GM12878 (cell line): ENCODE measurements at regions not wholly inside any gene's neighbourhood (a gene's known extent, or its start where the extent isn't known, plus 50 kb on each side); places are given as distances from the start of the nearest gene placed in this dataset.

ENCODE experiments used
- ATAC-seq: fragments of 200-7000 bp; cut with Tn5 transposase; 3 replicates; pipeline ENCODE4 v1.9.1; 2020; ENCODE audit warnings: mild to moderate bottlenecking, moderate library complexity
- BruUV-seq: library from RNA; stranded (reverse); fragments of 400-500 nt; replicated peaks from 2 replicates; lab custom pipeline; 2021; lab: Mats Ljungman, UMichigan
- CTCF ChIA-PET: fragments of 300-600 bp; sonication (Branson Sonifier 250); formaldehyde crosslinking; extraction: SDS; loops from one replicate; lab custom pipeline; 2021; ENCODE audit warnings: inconsistent platforms; lab: Yijun Ruan, JAX
- POLR2A ChIA-PET: fragments of 350-600 bp; formaldehyde crosslinking; extraction: SDS; loops from one replicate; lab custom pipeline; 2021; ENCODE audit warnings: inconsistent platforms; lab: Charles Lee
- RAD21 ChIA-PET: fragments of 300-600 bp; sonication (Branson Sonifier 250); formaldehyde crosslinking; loops from one replicate; lab custom pipeline; 2023; ENCODE audit warnings: antibody characterized with exemption; ENCODE audit not compliant: unreplicated experiment; lab: Charles Lee
- SMC1A ChIA-PET: fragments of 300-600 bp; sonication (Branson Sonifier 250); formaldehyde crosslinking; loops from one replicate; lab custom pipeline; 2023; ENCODE audit not compliant: unreplicated experiment, uncharacterized antibody; lab: Charles Lee
- DNase-seq: peaks from one replicate; pipeline ENCODE4 v3.0.0-alpha.2; 2011; ENCODE audit warnings: low read depth, low spot score
- FAIRE-seq: peaks from 3 replicates; lab custom pipeline; 2011; peaks lifted over from hg19 to GRCh38; lab: Jason Lieb, UNC
- H2AFZ ChIP-seq: 2 replicates; pipeline ENCODE4 v1.6.0; 2011; ENCODE audit warnings: low read depth, low read length, control low read depth; ENCODE audit not compliant: control insufficient read depth
- H3K27ac ChIP-seq: 2 replicates; pipeline ENCODE4 v1.5.1; 2011; ENCODE audit warnings: control low read depth; ENCODE audit not compliant: control insufficient read depth, insufficient read depth
- H3K27me3 ChIP-seq, 2 experiments: replicated peaks in 1 of 2; 2 replicates each; pipeline versions ENCODE4 v1.6.0 to v1.6.1; 2011; ENCODE audit warnings: low read length in 1 of 2; ENCODE audit not compliant: control insufficient read depth in 2 of 2, insufficient read depth in 2 of 2
- H3K36me3 ChIP-seq, 2 experiments: 2 replicates each; pipeline ENCODE4 v1.5.1; 2011; ENCODE audit warnings: low read length in 1 of 2; ENCODE audit not compliant: control insufficient read depth in 2 of 2, insufficient read depth in 2 of 2
- H3K4me1 ChIP-seq: 2 replicates; pipeline ENCODE4 v1.6.1; 2011; ENCODE audit warnings: mild to moderate bottlenecking, low read length, moderate library complexity, mixed read lengths; ENCODE audit not compliant: control insufficient read depth, insufficient read depth
- H3K4me2 ChIP-seq: 2 replicates; pipeline ENCODE4 v1.6.0; 2011; ENCODE audit warnings: control low read depth; ENCODE audit not compliant: control insufficient read depth, insufficient read depth
- H3K4me3 ChIP-seq: fragments of 200-600 bp; sonication (generic); 2 replicates; pipeline ENCODE4 v1.5.1; 2016
- H3K79me2 ChIP-seq: 2 replicates; pipeline ENCODE4 v1.6.0; 2011; ENCODE audit warnings: low read length; ENCODE audit not compliant: control insufficient read depth, insufficient read depth
- H3K9ac ChIP-seq: 2 replicates; pipeline ENCODE4 v1.8.0; 2011; ENCODE audit warnings: low read length, control low read depth, mixed read lengths; ENCODE audit not compliant: control insufficient read depth, insufficient read depth
- H3K9me3 ChIP-seq: replicated peaks from 3 replicates; pipeline ENCODE4 v1.5.1; 2011; ENCODE audit warnings: mild to moderate bottlenecking, low read length; ENCODE audit not compliant: control insufficient read depth, insufficient read depth
- H4K20me1 ChIP-seq: 2 replicates; pipeline ENCODE4 v1.6.0; 2011; ENCODE audit not compliant: control insufficient read depth, insufficient read depth
- ASH2L ChIP-seq: fragments of 300-600, 200-600 bp; sonication (generic); IDR thresholded peaks from 2 replicates; pipeline ENCODE4 v1.6.1; 2017; ENCODE audit warnings: low read depth, mild to moderate bottlenecking, borderline replicate concordance
- EZH2 ChIP-seq: IDR thresholded peaks from 2 replicates; pipeline ENCODE4 v1.6.1; 2012; ENCODE audit warnings: low read depth, mild to moderate bottlenecking, control low read depth, inconsistent platforms, low read length, borderline replicate concordance; ENCODE audit not compliant: control insufficient read depth
- FOXK2 ChIP-seq: fragments of 450-650 bp; IDR thresholded peaks from 2 replicates; pipeline ENCODE4 v1.6.1; 2017; ENCODE audit warnings: mild to moderate bottlenecking, moderate library complexity
- IRF4 ChIP-seq: IDR thresholded peaks from 2 replicates; pipeline ENCODE4 v1.6.1; 2011; ENCODE audit warnings: low read depth, low read length
- IRF5 ChIP-seq: fragments of 450-650 bp; IDR thresholded peaks from 2 replicates; pipeline ENCODE4 v1.6.1; 2017; ENCODE audit warnings: borderline replicate concordance
- NR2C2 ChIP-seq: IDR thresholded peaks from 2 replicates; pipeline ENCODE4 v1.6.1; 2011; ENCODE audit warnings: borderline replicate concordance, low read depth; ENCODE audit not compliant: control insufficient read depth, insufficient read length
- POLR2AphosphoS5 ChIP-seq: IDR thresholded peaks from 2 replicates; pipeline ENCODE4 v1.6.1; 2011; ENCODE audit warnings: mild to moderate bottlenecking, low read length, inconsistent platforms
- SP1 ChIP-seq: IDR thresholded peaks from one replicate; pipeline ENCODE4 v1.6.1; 2011; ENCODE audit warnings: low read depth, low read length
- SPI1 ChIP-seq: IDR thresholded peaks from 2 replicates; pipeline ENCODE4 v1.6.1; 2011; ENCODE audit warnings: low read depth, mild to moderate bottlenecking, low read length, moderate library complexity, borderline replicate concordance; ENCODE audit not compliant: insufficient read depth
- TBL1XR1 ChIP-seq: IDR thresholded peaks from 2 replicates; pipeline ENCODE4 v1.6.1; 2012; ENCODE audit warnings: low read depth, low read length, improper control_type of control experiment
- ZNF217 ChIP-seq: fragments of 450-650 bp; IDR thresholded peaks from 2 replicates; pipeline ENCODE4 v1.6.1; 2017; ENCODE audit warnings: antibody characterized with exemption, mild to moderate bottlenecking
- ZNF24 ChIP-seq: fragments of 450-650 bp; IDR thresholded peaks from 2 replicates; pipeline ENCODE4 v1.6.1; 2017; ENCODE audit warnings: antibody characterized with exemption, mild to moderate bottlenecking
- WGBS: methylation state at CpG from one replicate; pipeline ENCODE4 v1.1.6; 2016; ENCODE audit warnings: low lambda C conversion rate; ENCODE audit not compliant: insufficient replicate concordance, insufficient coverage; ENCODE audit errors: missing lambda C conversion rate; 5-methylcytosine and 5-hydroxymethylcytosine counted together
- in situ Hi-C: fragments of 300-500 bp; cut with MboI; formaldehyde crosslinking; loops from 9 replicates; pipeline ENCODE4 v1.14.3; 2018; ENCODE audit warnings: mixed read lengths
- intact Hi-C: fragments of 100-400 bp; cut with micrococcal nuclease; formaldehyde crosslinking; loops from one replicate; pipeline ENCODE4 v1.14.2; 2022; ENCODE audit not compliant: unreplicated experiment

GRCh38 chr17:73969956-73970355 lies 233.5 kb upstream of the RPL38 start:
- Histone ChIP-seq H3K36me3 (no peaks in the 10 kb centered on the region), H3K27ac (no peak overlapping the region), H3K9me3 (no peaks in the 10 kb centered on the region), H3K79me2 (no peaks in the 10 kb centered on the region), H3K4me2 (no peak overlapping the region), H3K27me3 (peaks cover 3 to 9% of the 10 kb centered on the region in 2 experiments; a peak in 3 of 4 replicates), H3K4me1 (no peaks in the 10 kb centered on the region), H3K4me3 (no peak overlapping the region), H4K20me1 (no peaks in the 10 kb centered on the region), H2AFZ (no peak overlapping the region), H3K9ac (no peak overlapping the region)
- CTCF ChIA-PET = no interaction called here
- intact Hi-C loops (no loop called here), in situ Hi-C loops (no loop called here)
- POLR2A ChIA-PET = no interaction called here
- SMC1A ChIA-PET = no interaction called here
- ATAC-seq (no peak), DNase-seq (no peak), FAIRE-seq (no peak)
- no TSS peak for BruUV-seq
- RAD21 ChIA-PET = no interaction called here
- 49% methylated on average over 7 of the region's 7 CpGs for WGBS
- no peak for TF ChIP-seq ZNF24
- TF ChIP-seq ASH2L = no peak
- TF ChIP-seq POLR2AphosphoS5 = no peak
- no peak for TF ChIP-seq IRF4
- no peak for TF ChIP-seq NR2C2
- TF ChIP-seq ZNF217 = no peak
- TF ChIP-seq TBL1XR1 = no peak
- TF ChIP-seq IRF5 = no peak
- TF ChIP-seq FOXK2 = no peak
- TF ChIP-seq EZH2 = no peak
- no peak for TF ChIP-seq SPI1
- TF ChIP-seq SP1 = no peak
